CD4-positive, alpha-beta T cell (primary cell): ENCODE measurements at regions not wholly inside any gene's neighbourhood (a gene's known extent, or its start where the extent isn't known, plus 50 kb on each side); places are given as distances from the start of the nearest gene placed in this dataset.

ENCODE experiments used
- ATAC-seq: fragments of 200-7000 bp; cut with Tn5 transposase; one replicate; pipeline ENCODE4 v1.10.0; 2022; ENCODE audit warnings: mild to moderate bottlenecking; ENCODE audit not compliant: poor library complexity
- CTCF ChIA-PET: fragments of 350-600 bp; sonication (Branson Sonifier 250); formaldehyde crosslinking; loops from one replicate; lab custom pipeline; 2021; ENCODE audit warnings: antibody characterized with exemption, inconsistent platforms; lab: Charles Lee
- POLR2A ChIA-PET: fragments of 350-600 bp; sonication (Branson Sonifier 250); formaldehyde crosslinking; loops from one replicate; lab custom pipeline; 2021; ENCODE audit warnings: antibody characterized with exemption, inconsistent platforms; lab: Charles Lee
- DNase-seq, 14 experiments: peaks; one replicate each; pipeline ENCODE4 v3.0.0-alpha.2; 2013 to 2020; ENCODE audit warnings: mixed read lengths in 2 of 14
- H3K27ac ChIP-seq, 2 donors: one replicate each; pipeline versions ENCODE4 v1.5.1 to v1.7.0; 2013; ENCODE audit warnings: low read length in 2 of 2, low read depth in 1 of 2, mild to moderate bottlenecking in 1 of 2
- H3K27me3 ChIP-seq, 2 experiments: 1 replicate in 1 of 2; 2 replicates in 1 of 2; pipeline versions ENCODE4 v1.6.1 to v1.7.0; 2013; ENCODE audit warnings: low read length in 2 of 2, control low read depth in 1 of 2, mild to moderate bottlenecking in 1 of 2, moderate library complexity in 1 of 2; ENCODE audit not compliant: insufficient read depth in 2 of 2, control insufficient read depth in 1 of 2
- H3K36me3 ChIP-seq: one replicate; pipeline ENCODE4 v1.6.1; 2013; ENCODE audit warnings: low read length, control low read depth; ENCODE audit not compliant: insufficient read depth
- H3K4me1 ChIP-seq: one replicate; pipeline ENCODE4 v1.6.1; 2013; ENCODE audit warnings: low read length, control low read depth; ENCODE audit not compliant: insufficient read depth
- H3K4me3 ChIP-seq: one replicate; pipeline ENCODE4 v1.5.1; 2013; ENCODE audit warnings: mild to moderate bottlenecking, low read length, moderate library complexity
- H3K9me3 ChIP-seq, 2 experiments: 1 replicate in 1 of 2; 2 replicates in 1 of 2; pipeline versions ENCODE4 v1.6.1 to v1.7.0; 2013; ENCODE audit warnings: low read length in 2 of 2, mild to moderate bottlenecking in 2 of 2, control low read depth in 1 of 2, moderate library complexity in 1 of 2; ENCODE audit not compliant: control insufficient read depth in 1 of 2, insufficient read depth in 1 of 2
- H3K27ac Mint-ChIP-seq: one replicate; pipeline ENCODE4 v1.8.0; 2020; ENCODE audit warnings: mixed read lengths
- H3K27me3 Mint-ChIP-seq: one replicate; pipeline ENCODE4 v1.8.0; 2021; ENCODE audit warnings: mixed read lengths
- H3K36me3 Mint-ChIP-seq: one replicate; pipeline ENCODE4 v1.8.0; 2021; ENCODE audit warnings: low read depth, mixed read lengths
- H3K4me1 Mint-ChIP-seq: one replicate; pipeline ENCODE4 v1.8.0; 2021; ENCODE audit warnings: low read depth, mixed read lengths
- H3K4me3 Mint-ChIP-seq: one replicate; pipeline ENCODE4 v1.8.0; 2020; ENCODE audit warnings: mild to moderate bottlenecking, mixed read lengths
- H3K9me3 Mint-ChIP-seq: one replicate; pipeline ENCODE4 v1.8.0; 2020; ENCODE audit warnings: mixed read lengths
- CTCF ChIP-seq: fragments of 200-600 bp; IDR thresholded peaks from one replicate; pipeline ENCODE4 v1.8.0; 2022; ENCODE audit warnings: antibody characterized with exemption, mild to moderate bottlenecking
- intact Hi-C, 2 experiments: fragments of 100-400 bp; cut with DNase I in 1 of 2; cut with micrococcal nuclease in 1 of 2; formaldehyde crosslinking; loops; one replicate each; pipeline versions ENCODE4 v1.15.1 to v1.9.0; 2023 to 2025; cut with DNase I, micrococcal nuclease

DNA sequence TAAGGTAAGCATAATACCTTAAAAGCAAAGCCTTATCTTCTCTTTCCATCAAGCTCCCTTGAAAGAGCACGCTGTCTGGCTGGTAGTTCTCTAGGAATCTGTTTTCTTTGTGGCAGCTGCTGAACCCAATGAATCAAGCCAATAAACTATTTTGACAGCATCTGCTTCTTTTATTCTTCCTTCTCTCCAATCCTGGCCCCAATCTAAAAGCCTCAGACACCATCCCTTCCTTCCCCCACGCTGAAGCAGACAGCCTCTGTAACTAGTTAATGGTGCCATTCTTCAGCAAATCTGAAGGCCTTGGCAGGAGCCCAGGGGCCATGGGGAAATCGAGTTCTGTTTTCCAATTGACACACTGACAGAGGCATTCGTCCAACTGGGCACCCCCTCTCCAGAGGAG lies 186.6 kb upstream of the LYZL1 start:
- peaks cover 0 to 5% of the 10 kb centered on the region in 2 experiments for H3K27me3 ChIP-seq
- no peaks in the 10 kb centered on the region for H3K4me1 Mint-ChIP-seq
- ChIA-PET POLR2A (no interaction called here), CTCF (no interaction called here)
- peaks cover 6% of the 10 kb centered on the region for H3K27me3 Mint-ChIP-seq
- no peak for TF ChIP-seq CTCF
- ATAC-seq (no peak), DNase-seq (no peak)
- H3K4me3 Mint-ChIP-seq = no peak overlapping the region
- no peaks in the 10 kb centered on the region for H3K9me3 Mint-ChIP-seq
- H3K27ac ChIP-seq = no peak overlapping the region
- no peak overlapping the region for H3K27ac Mint-ChIP-seq
- intact Hi-C loops = no loop called here
- H3K4me1 ChIP-seq = no peaks in the 10 kb centered on the region
- no peaks in the 10 kb centered on the region for H3K36me3 Mint-ChIP-seq
- no peaks in the 10 kb centered on the region for H3K36me3 ChIP-seq
- H3K4me3 ChIP-seq = no peak overlapping the region
- peaks cover 0 to 5% of the 10 kb centered on the region in 2 experiments for H3K9me3 ChIP-seq

DNA sequence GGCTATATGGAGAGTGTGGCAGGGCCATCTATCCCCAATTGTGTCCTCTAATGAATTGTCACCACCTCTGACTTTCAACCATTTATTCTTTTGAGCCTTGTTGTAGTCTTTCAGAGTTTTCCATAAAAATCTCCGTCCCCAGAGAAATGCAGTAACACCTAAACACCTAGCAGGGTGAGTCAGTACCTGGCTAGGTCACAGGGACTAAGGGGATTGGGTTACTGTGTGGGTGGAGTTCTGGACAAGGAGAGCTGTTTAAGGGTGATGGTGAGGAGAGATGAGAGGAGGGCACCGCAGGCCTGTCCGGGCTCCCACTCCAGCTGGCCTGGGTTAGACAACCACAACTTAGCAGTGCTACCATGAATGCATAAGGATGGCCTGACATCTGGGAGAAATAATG lies 186.2 kb upstream of the LYZL1 start:
- Histone ChIP-seq H3K27ac (no peak overlapping the region), H3K4me3 (no peak overlapping the region), H3K4me1 (no peaks in the 10 kb centered on the region), H3K36me3 (no peaks in the 10 kb centered on the region), H3K9me3 (peaks cover 0 to 5% of the 10 kb centered on the region in 2 experiments), H3K27me3 (peaks cover 0 to 5% of the 10 kb centered on the region in 2 experiments)
- no peak overlapping the region for H3K27ac Mint-ChIP-seq
- ATAC-seq = no peak
- POLR2A ChIA-PET = no interaction called here
- no peaks in the 10 kb centered on the region for H3K4me1 Mint-ChIP-seq
- no peak for TF ChIP-seq CTCF
- no peaks in the 10 kb centered on the region for H3K9me3 Mint-ChIP-seq
- H3K4me3 Mint-ChIP-seq = no peak overlapping the region
- no peaks in the 10 kb centered on the region for H3K36me3 Mint-ChIP-seq
- intact Hi-C loops = no loop called here
- DNase-seq = no peak
- peaks cover 6% of the 10 kb centered on the region for H3K27me3 Mint-ChIP-seq
- CTCF ChIA-PET = no interaction called here

DNA sequence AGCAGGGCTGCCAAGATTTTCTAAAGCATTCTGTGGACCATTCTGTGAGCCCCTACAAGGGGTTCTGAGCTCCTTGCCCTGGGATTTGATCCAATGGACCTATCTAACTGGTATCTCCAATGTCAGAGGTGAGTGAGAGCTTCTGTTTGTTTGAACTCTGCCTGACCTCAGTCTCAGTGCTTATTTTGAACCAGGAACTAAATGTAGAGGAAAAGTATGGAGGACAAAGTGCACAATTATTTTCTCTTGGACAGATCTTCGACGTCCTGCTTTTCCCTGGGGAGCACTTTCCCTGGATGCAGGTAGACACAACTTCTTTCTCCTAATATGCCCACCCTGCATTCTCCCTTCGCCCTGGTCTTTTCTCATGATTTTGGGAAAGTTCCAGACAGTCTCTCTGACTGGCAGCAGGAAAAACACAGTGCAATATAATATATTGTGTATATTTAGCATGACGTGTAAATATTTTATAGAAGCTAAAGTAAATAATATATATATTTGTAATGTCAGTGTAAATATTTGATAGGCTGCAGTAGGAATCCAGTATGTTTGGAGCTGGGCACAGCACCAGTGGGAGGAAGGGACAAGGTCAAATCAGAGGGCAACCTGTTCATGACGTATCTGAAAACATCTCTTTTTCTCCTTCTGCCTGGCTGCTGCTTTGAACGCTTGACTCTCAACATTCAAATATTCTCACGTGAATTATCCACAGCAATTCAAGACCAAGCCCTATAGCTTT lies 184.0 kb upstream of the LYZL1 start:
- DNase-seq (no peak), ATAC-seq (no peak)
- H3K36me3 Mint-ChIP-seq = no peaks in the 10 kb centered on the region
- TF ChIP-seq CTCF = no peak
- no peak overlapping the region for H3K27ac Mint-ChIP-seq
- H3K4me1 Mint-ChIP-seq = no peaks in the 10 kb centered on the region
- no peak overlapping the region for H3K4me3 Mint-ChIP-seq
- Histone ChIP-seq H3K36me3 (no peaks in the 10 kb centered on the region), H3K4me3 (no peak overlapping the region), H3K27ac (no peak overlapping the region), H3K9me3 (no peaks in the 10 kb centered on the region), H3K27me3 (peaks cover 0 to 5% of the 10 kb centered on the region in 2 experiments), H3K4me1 (no peaks in the 10 kb centered on the region)
- POLR2A ChIA-PET = no interaction called here
- H3K27me3 Mint-ChIP-seq = peaks cover 6% of the 10 kb centered on the region
- CTCF ChIA-PET = no interaction called here
- no peaks in the 10 kb centered on the region for H3K9me3 Mint-ChIP-seq
- intact Hi-C loops = no loop called here
